ENCODE measurements at regions not wholly inside any gene's neighbourhood (a gene's known extent, or its start where the extent isn't known, plus 50 kb on each side); places are given as distances from the start of the nearest gene placed in this dataset.

DNA sequence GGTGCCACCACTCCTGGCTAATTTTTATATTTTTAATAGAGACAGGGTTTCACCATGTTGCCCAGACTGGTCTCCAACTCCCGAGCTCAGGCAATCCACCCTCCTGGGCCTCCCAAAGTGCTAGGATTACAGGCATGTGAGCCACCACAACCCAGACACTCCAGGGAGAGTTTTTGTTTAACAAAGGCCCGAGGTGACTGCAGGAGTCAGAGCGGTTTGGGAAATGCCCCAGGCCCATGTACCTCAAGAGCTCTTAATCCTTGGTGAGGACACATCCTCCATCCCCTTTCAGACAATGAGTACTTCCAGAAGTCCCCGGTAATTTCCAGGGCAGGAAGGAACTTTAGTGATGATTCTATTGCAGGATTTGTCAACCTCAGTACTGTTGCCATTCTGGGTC lies 176.0 kb downstream of the ESRRB start:
- DNase-seq (ENCODE audit: low read depth) = no peak
- no peak overlapping the region for H3K4me3 ChIP-seq (ENCODE audit: low read depth, low read length)
- TF ChIP-seq, protein P1, sequence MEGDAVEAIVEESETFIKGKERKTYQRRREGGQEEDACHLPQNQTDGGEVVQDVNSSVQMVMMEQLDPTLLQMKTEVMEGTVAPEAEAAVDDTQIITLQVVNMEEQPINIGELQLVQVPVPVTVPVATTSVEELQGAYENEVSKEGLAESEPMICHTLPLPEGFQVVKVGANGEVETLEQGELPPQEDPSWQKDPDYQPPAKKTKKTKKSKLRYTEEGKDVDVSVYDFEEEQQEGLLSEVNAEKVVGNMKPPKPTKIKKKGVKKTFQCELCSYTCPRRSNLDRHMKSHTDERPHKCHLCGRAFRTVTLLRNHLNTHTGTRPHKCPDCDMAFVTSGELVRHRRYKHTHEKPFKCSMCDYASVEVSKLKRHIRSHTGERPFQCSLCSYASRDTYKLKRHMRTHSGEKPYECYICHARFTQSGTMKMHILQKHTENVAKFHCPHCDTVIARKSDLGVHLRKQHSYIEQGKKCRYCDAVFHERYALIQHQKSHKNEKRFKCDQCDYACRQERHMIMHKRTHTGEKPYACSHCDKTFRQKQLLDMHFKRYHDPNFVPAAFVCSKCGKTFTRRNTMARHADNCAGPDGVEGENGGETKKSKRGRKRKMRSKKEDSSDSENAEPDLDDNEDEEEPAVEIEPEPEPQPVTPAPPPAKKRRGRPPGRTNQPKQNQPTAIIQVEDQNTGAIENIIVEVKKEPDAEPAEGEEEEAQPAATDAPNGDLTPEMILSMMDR (IDR thresholded peaks at IDR 0.05; ENCODE audit: insufficient read depth, low read length) = no peak

GRCh38 chr14:76564471-76565422 lies 188.8 kb downstream of the ESRRB start:
- TF ChIP-seq, protein P1 (IDR thresholded peaks at IDR 0.05; ENCODE audit: insufficient read depth, low read length) = no peak
- no peak for DNase-seq (ENCODE audit: low read depth)

GRCh38 chr14:76566439-76566838 lies 190.5 kb downstream of the ESRRB start:
- TF ChIP-seq, protein P1 (IDR thresholded peaks at IDR 0.05; ENCODE audit: insufficient read depth, low read length) = no peak
- no peak for DNase-seq (ENCODE audit: low read depth)
- H3K4me3 ChIP-seq (ENCODE audit: low read depth, low read length) = no peak overlapping the region

More at GRCh38 chr14:76564471-76565422, 188.8 kb downstream of the ESRRB start:
- no peak overlapping the region for H3K4me3 ChIP-seq (ENCODE audit: low read depth, low read length)

DNA sequence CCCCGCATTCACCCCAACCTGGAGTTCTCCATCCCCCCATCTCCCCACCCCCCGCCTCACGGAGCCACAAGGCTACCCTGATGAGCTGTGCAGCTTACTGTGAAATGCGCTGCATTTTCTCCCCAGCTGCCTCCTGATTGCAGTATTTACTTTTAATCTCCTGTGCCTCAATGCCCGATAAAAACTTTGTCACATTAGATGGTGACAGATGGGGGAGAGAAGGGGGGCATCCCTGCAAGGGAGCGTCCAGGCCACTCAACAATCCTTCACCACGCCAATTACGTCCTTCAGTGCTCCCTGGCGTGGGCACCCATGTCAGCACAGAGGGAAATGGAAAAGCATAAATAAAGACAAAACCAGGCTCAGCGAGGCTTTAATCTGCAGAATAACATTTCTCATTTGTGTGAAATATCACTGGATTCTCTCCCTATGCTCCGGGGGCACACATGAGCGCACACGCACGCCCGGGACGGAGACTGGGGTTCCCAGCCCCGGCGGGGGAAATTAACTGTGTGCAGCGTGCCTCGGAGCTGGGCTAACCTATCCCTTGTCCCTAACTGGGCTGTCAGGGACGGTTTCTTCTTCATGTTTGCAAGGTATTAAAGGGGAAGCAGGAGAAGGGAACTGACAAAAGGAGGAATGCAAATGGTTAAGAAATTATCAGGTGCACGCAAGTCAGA lies 186.7 kb upstream of the VASH1 start:
- H3K4me3 ChIP-seq (ENCODE audit: low read depth, low read length) = no peak overlapping the region
- DNase-seq (ENCODE audit: low read depth) = no peak
- TF ChIP-seq, protein P1 (IDR thresholded peaks at IDR 0.05; ENCODE audit: insufficient read depth, low read length) = no peak

- TF ChIP-seq, protein P1 (IDR thresholded peaks at IDR 0.05; ENCODE audit: insufficient read depth, low read length) = no peak
- H3K4me3 ChIP-seq (ENCODE audit: low read depth, low read length) = no peak overlapping the region
- DNase-seq (ENCODE audit: low read depth) = no peak
Measured at GRCh38 chr14:76575108-76575507, 186.2 kb upstream of the VASH1 start.

- TF ChIP-seq, protein P1 (IDR thresholded peaks at IDR 0.05; ENCODE audit: insufficient read depth, low read length) = no peak
- no peak overlapping the region for H3K4me3 ChIP-seq (ENCODE audit: low read depth, low read length)
- peak; percentile 6 for DNase-seq (ENCODE audit: low read depth)
Measured at GRCh38 chr14:76576047-76576741, 185.1 kb upstream of the VASH1 start.

Measured in fibroblast of the aortic adventitia (primary cell).